ENCODE measurements at regions not wholly inside any gene's neighbourhood (a gene's known extent, or its start where the extent isn't known, plus 50 kb on each side); places are given as distances from the start of the nearest gene placed in this dataset.

GRCh38 chr4:137390707-137391106 is 141.6 kb downstream of the PCDH18 start:
- no peaks in the 10 kb centered on the region for H3K4me1 ChIP-seq (ENCODE audit: control insufficient read depth, insufficient read depth, low read length)
- ChIA-PET POLR2A (no interaction called here), CTCF (no interaction called here)
- H3K36me3 ChIP-seq (ENCODE audit: control insufficient read depth in 2 of 2, insufficient read depth in 1 of 2, low read length in 2 of 2) = no peaks in the 10 kb centered on the region
- H3K9me3 ChIP-seq (ENCODE audit: control insufficient read depth, insufficient read depth, low read depth, low read length) = no peaks in the 10 kb centered on the region
- H3K27ac ChIP-seq (ENCODE audit: extremely low read depth, low read depth, low read length) = no peak overlapping the region
- no peak overlapping the region for H3K4me3 ChIP-seq (ENCODE audit: low read depth, low read length)
- TF ChIP-seq ZNF280D (tag by site-specific recombination; IDR thresholded peaks at IDR 0.05) (no peak), ZNF610 (tag by site-specific recombination; IDR thresholded peaks at IDR 0.05; ENCODE audit: borderline replicate concordance) (no peak), ZNF404 (tag by site-specific recombination; IDR thresholded peaks at IDR 0.05) (no peak), ZNF148 (tag by site-specific recombination; IDR thresholded peaks at IDR 0.05; ENCODE audit: borderline replicate concordance) (no peak), ZNF791 (tag by site-specific recombination; IDR thresholded peaks at IDR 0.05) (no peak), ZNF549 (tag by site-specific recombination; IDR thresholded peaks at IDR 0.05) (no peak), ZNF626 (tag by site-specific recombination; IDR thresholded peaks at IDR 0.05) (no peak), ZNF121 (tag by site-specific recombination; IDR thresholded peaks at IDR 0.05) (no peak), ZBTB11 (tag by site-specific recombination; conservative IDR thresholded peaks at IDR 0.05; ENCODE audit: low read depth) (no peak), ZNF433 (tag by site-specific recombination; IDR thresholded peaks at IDR 0.05; ENCODE audit: low read depth) (no peak), ZNF302 (tag by site-specific recombination; IDR thresholded peaks at IDR 0.05; ENCODE audit: low read depth) (no peak)

- Histone ChIP-seq H3K9me3 (ENCODE audit: control insufficient read depth, insufficient read depth, low read depth, low read length) (no peaks in the 10 kb centered on the region), H3K4me3 (ENCODE audit: low read depth, low read length) (no peak overlapping the region), H3K27ac (ENCODE audit: extremely low read depth, low read depth, low read length) (no peak overlapping the region), H3K36me3 (ENCODE audit: control insufficient read depth in 2 of 2, insufficient read depth in 1 of 2, low read length in 2 of 2) (no peaks in the 10 kb centered on the region), H3K4me1 (ENCODE audit: control insufficient read depth, insufficient read depth, low read length) (no peaks in the 10 kb centered on the region)
- ChIA-PET CTCF (no interaction called here), POLR2A (no interaction called here)
- TF ChIP-seq GLIS2 (tag by site-specific recombination; IDR thresholded peaks at IDR 0.05) = no peak
- no peak for TF ChIP-seq ZNF555 (tag by site-specific recombination; conservative IDR thresholded peaks at IDR 0.05)
- TF ChIP-seq ZNF335 (tag by site-specific recombination; conservative IDR thresholded peaks at IDR 0.05) = no peak
- no peak for TF ChIP-seq ZNF513 (tag by site-specific recombination; IDR thresholded peaks at IDR 0.05)
- TF ChIP-seq ZNF311 (tag by site-specific recombination; IDR thresholded peaks at IDR 0.05; ENCODE audit: borderline replicate concordance) = no peak
- no peak for TF ChIP-seq ZNF211 (tag by site-specific recombination; IDR thresholded peaks at IDR 0.05; ENCODE audit: low read depth)
- TF ChIP-seq ZNF510 (tag by site-specific recombination; IDR thresholded peaks at IDR 0.05; ENCODE audit: insufficient replicate concordance) = no peak
- TF ChIP-seq EGR2 (tag by site-specific recombination; IDR thresholded peaks at IDR 0.05; ENCODE audit: low read depth) = no peak
Measured at GRCh38 chr4:137389911-137390520, 142.3 kb downstream of the PCDH18 start.
